ENCODE measurements at regions not wholly inside any gene's neighbourhood (a gene's known extent, or its start where the extent isn't known, plus 50 kb on each side); places are given as distances from the start of the nearest gene placed in this dataset.

- DNase-seq: no peak
Measured at GRCh38 chr6:90982581-90982980, 395.7 kb upstream of the MAP3K7 start.

GRCh38 chr6:90982051-90982450 lies 395.2 kb upstream of the MAP3K7 start:
- no peak for DNase-seq

GRCh38 chr6:90978046-90978445 lies 391.2 kb upstream of the MAP3K7 start:
- no peak for DNase-seq

- no peak for DNase-seq
Measured at GRCh38 chr6:90977513-90977912, 390.6 kb upstream of the MAP3K7 start.

DNA sequence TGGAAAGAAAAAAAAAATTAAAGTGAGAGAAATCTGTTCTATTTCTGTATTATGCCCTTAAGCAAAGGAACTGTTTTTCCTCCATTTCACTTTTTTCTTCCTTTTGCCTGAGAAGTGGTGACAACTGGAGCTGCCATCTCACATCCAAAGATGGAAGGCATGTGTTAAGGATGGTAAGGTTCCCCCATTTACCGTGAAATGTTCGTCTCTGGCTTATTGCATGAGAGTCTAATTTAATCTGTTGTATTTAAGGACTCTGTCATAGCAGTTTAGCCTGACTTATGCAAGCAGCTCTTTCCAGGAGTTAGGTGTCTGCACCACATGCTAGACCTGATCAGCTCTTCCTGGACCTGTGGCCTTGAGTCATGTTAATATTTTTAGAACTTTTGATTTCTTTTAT lies 389.5 kb upstream of the MAP3K7 start:
- no peak for DNase-seq

- DNase-seq: no peak
Measured at GRCh38 chr6:90975741-90976140, 388.9 kb upstream of the MAP3K7 start.

DNA sequence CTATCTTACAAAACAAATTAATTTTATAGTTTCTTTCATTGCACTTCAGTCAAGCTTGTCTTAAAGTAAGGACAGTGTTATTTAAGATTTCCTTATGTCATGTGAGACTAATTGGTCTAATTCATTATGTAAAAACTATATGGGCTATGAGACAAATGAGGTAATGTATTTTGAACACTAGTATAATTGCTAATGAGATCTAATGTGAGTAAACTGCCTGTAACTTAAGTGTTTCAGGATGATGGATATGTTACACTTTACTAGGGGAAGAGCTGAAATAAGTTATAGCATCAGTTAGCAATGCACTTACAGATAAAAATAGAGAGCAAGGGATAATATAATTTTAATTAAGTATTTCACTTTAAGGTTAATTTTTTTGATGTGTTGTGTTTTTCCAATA lies 386.3 kb upstream of the MAP3K7 start:
- no peak for DNase-seq

- DNase-seq: no peak
Measured at GRCh38 chr6:90970672-90971071, 383.8 kb upstream of the MAP3K7 start.

DNA sequence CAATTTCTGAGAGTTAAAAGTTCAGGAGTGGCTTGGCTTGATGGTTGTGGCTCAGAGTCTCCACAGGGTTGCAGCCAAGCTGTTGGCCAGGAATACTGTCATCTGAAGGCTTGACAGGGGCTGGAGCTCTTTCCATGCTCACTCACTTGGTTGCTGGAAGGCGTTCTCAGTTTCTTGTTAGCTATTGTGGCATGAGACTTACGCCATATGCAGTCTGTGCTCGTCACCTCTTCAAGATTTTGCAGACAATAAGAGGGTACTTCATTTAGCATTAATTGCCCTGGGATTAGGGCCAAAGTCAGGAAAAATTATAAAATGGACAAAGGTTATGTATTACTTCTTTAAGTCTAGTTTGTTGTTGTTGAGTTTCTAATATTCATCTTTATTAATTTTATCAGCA lies 380.6 kb upstream of the MAP3K7 start:
- DNase-seq: no peak

DNA sequence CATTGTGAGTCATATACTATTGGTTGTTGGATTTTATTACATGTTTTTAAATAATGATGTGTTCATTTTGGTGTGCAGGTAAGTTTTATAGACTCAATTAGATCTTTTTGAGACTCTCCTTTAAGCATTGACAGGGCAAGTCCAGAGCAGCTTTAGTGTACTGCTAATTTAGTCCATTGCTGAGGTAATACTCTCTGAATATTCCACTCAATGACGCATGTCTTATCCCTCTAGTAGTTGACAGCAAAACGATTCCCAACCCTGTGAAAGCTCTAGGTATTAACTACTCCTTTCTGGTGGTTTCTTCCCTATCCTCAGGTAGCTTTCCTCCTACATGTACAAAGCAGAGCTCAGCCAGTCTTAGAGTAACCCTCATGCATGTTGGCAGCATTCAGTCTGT lies 373.5 kb upstream of the MAP3K7 start:
- DNase-seq: no peak

DNA sequence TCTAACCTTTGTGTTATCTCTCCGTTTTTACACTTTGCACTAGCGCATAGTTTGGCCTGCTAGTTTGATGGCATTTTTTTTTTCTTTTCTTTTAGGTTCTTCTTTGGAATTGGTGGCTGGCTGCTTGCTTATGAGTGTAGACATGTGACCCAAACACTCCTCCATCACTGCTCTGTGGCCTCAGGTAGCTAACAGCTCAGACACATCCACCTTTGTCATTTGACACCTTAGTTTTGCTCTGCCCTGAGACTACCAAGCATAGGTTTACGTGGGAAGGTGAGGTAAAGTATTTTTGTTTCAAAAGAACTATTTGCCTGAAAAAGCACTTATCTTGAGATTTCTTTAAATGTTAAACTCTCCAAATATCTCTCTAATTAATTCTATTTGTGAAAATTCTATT lies 368.4 kb upstream of the MAP3K7 start:
- no peak for DNase-seq

DNA sequence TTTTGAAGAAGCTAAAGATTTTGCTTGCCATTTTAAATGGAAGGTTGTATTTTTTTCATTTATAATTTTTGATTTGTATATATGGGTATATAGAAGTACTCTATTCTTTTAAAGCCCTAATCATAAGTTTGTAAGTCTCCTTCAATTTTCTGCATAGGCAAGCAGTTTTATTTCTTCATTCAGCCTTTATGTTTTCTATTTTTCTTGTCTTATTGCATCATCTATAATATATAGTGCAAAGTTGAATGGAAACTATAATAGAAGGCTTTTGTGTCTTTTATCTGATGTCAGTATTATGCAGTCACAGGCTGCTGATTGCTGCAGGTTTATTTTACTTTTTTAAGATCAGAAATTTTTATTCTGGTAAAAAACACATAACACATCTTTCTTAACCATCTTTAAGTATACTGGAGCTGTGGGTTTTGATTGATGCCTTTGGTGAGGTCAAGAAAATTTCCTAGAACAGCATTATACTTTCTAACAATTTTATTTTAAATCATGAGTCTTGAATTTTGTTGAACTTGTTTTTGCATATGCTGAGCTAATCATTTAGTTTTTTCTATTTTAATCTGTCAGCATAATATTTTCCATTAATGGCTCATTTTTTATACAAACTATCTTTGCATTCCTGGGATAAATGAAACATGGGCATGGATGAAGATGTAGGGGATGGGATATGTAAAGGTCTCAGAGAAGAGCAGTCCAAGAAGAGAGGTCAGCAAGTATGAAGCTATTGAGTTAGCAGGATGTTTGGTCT lies 366.7 kb upstream of the MAP3K7 start:
- DNase-seq: no peak

GRCh38 chr6:90952176-90952575 lies 365.3 kb upstream of the MAP3K7 start:
- no peak for DNase-seq

DNA sequence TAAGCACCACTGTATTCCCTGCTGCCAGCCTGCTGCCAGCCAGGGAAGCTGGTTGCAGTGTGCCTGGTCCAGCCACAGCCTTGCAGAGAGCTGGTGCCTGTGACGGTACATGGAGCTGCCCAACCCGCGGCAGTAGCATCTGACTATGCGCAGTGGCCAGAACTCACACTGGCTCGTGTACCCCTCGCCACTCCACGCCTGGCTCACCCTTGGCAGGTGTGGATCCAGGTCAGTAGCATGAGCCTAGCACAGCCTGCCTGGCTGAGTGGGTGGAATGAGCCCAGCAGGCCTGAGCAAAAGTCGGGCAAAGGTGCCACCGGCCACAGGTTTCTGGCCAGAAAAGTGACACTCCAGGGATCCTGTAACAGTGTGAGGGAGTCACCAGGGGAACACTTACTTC lies 361.7 kb upstream of the MAP3K7 start:
- DNase-seq: no peak

DNA sequence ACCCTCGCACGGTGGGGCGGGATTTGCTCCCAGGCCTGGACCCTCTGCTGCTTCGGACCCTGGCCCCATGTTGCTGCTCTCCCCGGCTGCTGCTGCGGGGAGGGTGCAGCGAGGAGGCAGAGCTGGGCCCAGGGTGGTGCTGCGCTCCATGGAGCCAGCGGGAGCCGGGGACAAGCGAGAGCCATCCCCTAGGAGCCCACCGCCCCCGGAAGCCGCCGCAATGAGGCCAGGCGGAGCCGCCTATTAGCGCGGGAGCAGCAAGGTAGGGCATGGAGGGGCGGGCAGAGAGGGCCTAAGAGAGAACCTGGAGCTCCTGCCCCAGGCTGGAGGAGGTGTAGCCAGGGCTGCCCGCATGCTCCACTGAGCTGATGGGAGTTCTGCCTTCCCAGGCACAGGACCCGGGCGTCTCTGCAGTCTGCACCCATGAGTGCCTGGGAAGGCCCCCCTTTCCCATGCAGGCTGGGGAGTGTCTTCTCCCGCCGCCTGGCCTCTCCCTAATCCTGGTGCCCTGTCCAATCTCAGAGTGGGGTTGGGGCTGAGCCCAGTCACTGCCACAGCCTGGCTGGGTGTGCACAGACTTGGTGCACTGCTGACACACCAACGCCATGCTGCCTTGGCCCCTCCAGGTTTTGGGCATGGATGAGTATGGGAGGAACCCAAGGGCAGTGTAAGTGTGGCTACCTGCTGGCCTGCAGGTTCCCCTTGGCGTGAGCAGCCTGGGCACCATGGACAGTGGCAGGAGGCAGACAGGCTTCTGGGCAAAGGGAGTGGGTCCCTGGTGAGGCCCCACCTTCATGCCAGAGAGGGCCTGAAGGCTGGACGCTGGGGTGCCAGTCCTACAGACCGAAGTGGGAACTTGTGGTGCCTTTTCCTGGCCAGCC lies 360.6 kb upstream of the MAP3K7 start:
- DNase-seq: no peak

DNA sequence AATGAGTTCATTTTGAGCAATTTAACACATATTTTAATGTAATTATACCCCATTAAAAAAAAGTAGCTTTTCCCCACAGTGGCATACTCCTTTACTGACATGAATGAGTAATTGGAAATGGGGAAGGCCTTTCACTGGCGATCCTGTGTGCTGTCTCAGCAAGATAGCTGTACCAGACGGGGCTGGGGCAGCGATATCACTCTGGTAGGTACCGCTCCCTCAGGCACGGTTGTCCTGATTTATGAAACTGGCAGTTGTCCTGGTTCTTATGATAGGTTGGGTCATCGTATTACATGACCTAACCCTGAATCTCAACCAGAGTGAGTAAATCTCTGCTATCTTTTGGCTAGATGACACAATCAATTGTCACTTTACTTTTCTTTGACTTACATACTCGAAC lies 355.0 kb upstream of the MAP3K7 start:
- DNase-seq: no peak

GRCh38 chr6:90940812-90941481 lies 354.1 kb upstream of the MAP3K7 start:
- peak; percentile 18 for DNase-seq

GRCh38 chr6:90939906-90940305 lies 353.0 kb upstream of the MAP3K7 start:
- DNase-seq: no peak

GRCh38 chr6:90938122-90938521 lies 351.2 kb upstream of the MAP3K7 start:
- DNase-seq: no peak

GRCh38 chr6:90936286-90936685 lies 349.4 kb upstream of the MAP3K7 start:
- DNase-seq: no peak

DNA sequence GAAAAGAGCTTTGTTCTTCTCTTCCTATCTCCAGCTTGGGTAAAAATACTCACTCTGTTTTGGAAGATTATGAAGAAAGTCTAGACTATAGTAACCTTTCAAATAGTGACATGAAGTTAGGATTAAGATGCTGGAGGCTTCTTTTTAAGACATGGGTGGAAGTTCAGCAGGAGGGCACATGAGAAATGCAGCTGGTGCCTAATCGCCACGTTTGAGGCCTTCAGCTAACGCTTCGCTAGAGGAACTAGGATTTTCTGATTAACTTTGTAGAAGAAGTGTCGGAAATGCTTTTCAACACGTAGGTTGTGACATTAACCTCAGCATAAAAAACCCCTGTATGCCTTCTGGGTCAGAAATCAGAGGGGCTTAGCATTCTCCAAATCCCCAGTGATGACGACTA lies 348.1 kb upstream of the MAP3K7 start:
- no peak for DNase-seq

- no peak for DNase-seq
Measured at GRCh38 chr6:90934081-90934480, 347.2 kb upstream of the MAP3K7 start.

DNA sequence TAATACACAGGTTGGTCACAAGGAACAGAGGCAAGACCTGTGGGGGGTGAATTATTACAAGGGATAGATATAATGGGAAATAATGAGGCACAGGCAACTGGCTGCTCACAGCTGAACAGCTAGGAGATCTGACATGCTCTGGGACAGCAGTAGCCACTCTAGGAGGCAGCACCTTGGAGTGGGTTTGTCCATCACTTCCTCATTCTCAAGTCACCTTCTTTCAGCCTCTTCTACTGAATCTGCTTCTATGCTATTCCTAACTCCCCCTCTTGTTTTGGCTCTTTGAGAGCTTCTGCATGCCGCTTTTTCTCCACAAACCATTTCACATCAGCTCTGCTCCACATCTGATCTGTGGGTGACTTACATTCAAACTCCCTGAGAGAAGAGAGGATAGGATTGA lies 345.5 kb upstream of the MAP3K7 start:
- DNase-seq: no peak

GRCh38 chr6:90928051-90928450 lies 341.2 kb upstream of the MAP3K7 start:
- no peak for DNase-seq
